Breast epithelium (tissue), 3 donors: ENCODE measurements at regions not wholly inside any gene's neighbourhood (a gene's known extent, or its start where the extent isn't known, plus 50 kb on each side); places are given as distances from the start of the nearest gene placed in this dataset.

Experiments used
- POLR2A ChIP-seq: fragments of 450-650 bp; IDR thresholded peaks from one replicate; pipeline ENCODE4 v1.6.1; 2016; ENCODE audit warnings: antibody characterized with exemption, mild to moderate bottlenecking, moderate library complexity
- POLR2AphosphoS5 ChIP-seq, 3 donors: sonication (generic); formaldehyde crosslinking; IDR thresholded peaks; one replicate each; pipeline ENCODE4 v1.6.1; 2017; ENCODE audit warnings: antibody characterized with exemption in 3 of 3
- TF ChIP-seq, protein P1 (sequence below), 3 donors: fragments of 450-650 bp; IDR thresholded peaks; one replicate each; pipeline ENCODE4 v1.5.1; 2016 to 2017; ENCODE audit warnings: antibody characterized with exemption in 3 of 3, mild to moderate bottlenecking in 3 of 3, moderate library complexity in 3 of 3

DNA sequence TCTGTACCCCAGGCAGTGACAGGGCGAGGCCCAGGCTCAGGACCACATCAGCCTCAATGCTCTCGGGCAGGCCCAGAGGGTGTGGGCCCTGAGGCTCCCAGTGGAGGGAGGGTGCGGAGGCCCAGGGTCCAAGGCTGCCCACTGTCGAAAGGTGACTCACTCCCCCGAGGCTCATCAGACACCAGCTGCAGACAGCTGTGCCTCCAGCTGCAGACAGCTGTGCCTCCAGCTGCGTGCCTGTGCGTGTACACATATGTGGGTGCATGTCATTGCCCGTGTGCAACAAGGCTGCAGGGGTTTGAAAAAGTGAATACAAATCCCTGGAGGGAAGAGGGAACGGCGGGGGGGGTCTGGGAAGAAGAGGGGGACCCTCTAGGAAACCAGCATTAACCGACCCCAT lies 134.3 kb downstream of the BRD1 start:
- TF ChIP-seq, protein P1, sequence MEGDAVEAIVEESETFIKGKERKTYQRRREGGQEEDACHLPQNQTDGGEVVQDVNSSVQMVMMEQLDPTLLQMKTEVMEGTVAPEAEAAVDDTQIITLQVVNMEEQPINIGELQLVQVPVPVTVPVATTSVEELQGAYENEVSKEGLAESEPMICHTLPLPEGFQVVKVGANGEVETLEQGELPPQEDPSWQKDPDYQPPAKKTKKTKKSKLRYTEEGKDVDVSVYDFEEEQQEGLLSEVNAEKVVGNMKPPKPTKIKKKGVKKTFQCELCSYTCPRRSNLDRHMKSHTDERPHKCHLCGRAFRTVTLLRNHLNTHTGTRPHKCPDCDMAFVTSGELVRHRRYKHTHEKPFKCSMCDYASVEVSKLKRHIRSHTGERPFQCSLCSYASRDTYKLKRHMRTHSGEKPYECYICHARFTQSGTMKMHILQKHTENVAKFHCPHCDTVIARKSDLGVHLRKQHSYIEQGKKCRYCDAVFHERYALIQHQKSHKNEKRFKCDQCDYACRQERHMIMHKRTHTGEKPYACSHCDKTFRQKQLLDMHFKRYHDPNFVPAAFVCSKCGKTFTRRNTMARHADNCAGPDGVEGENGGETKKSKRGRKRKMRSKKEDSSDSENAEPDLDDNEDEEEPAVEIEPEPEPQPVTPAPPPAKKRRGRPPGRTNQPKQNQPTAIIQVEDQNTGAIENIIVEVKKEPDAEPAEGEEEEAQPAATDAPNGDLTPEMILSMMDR (IDR thresholded peaks at IDR 0.05), result no peak
- no peak for TF ChIP-seq POLR2A
- no peak for TF ChIP-seq POLR2AphosphoS5 (IDR thresholded peaks at IDR 0.05)
